Cardiac fibroblast (primary cell): ENCODE measurements at regions not wholly inside any gene's neighbourhood (a gene's known extent, or its start where the extent isn't known, plus 50 kb on each side); places are given as distances from the start of the nearest gene placed in this dataset.

Experiments used
- DNase-seq, 2 donors: peaks; one replicate each; pipeline versions ENCODE4 v3.0.0 to v3.0.0-alpha.2; 2010; ENCODE audit warnings: low read depth in 2 of 2
- H3K4me3 ChIP-seq, 2 donors: replicated peaks in 1 of 2; 1 replicate in 1 of 2; 2 replicates in 1 of 2; pipeline ENCODE4 v1.5.1; 2011; ENCODE audit warnings: low read depth in 2 of 2, low read length in 2 of 2, mild to moderate bottlenecking in 2 of 2, moderate library complexity in 1 of 2
- TF ChIP-seq, protein P1 (sequence below): IDR thresholded peaks from one replicate; pipeline ENCODE4 v1.5.1; 2011; ENCODE audit warnings: low read depth, mild to moderate bottlenecking, low read length, inconsistent platforms

DNA sequence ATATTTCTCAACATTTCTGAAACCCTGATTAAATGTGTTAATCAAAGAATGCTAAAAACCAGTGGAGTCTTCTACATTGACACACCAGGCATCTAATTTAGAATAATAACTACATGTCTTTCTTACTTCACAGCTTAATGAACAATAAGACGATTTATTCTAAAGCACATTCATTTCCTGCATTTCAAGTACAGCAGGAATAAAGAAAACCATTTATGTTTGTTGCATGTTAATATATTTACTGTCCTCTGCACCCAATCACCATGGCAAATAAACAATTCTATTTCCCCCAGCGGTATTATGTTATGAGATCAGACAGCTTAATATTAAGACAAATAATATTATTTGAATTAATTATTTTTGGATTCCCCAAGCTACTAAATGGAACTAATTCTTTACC lies 1336.3 kb upstream of the CADM2 start:
- DNase-seq: no peak
- H3K4me3 ChIP-seq: no peak overlapping the region
- TF ChIP-seq, protein P1, sequence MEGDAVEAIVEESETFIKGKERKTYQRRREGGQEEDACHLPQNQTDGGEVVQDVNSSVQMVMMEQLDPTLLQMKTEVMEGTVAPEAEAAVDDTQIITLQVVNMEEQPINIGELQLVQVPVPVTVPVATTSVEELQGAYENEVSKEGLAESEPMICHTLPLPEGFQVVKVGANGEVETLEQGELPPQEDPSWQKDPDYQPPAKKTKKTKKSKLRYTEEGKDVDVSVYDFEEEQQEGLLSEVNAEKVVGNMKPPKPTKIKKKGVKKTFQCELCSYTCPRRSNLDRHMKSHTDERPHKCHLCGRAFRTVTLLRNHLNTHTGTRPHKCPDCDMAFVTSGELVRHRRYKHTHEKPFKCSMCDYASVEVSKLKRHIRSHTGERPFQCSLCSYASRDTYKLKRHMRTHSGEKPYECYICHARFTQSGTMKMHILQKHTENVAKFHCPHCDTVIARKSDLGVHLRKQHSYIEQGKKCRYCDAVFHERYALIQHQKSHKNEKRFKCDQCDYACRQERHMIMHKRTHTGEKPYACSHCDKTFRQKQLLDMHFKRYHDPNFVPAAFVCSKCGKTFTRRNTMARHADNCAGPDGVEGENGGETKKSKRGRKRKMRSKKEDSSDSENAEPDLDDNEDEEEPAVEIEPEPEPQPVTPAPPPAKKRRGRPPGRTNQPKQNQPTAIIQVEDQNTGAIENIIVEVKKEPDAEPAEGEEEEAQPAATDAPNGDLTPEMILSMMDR: no peak

GRCh38 chr3:83625261-83625660 lies 1333.5 kb upstream of the CADM2 start:
- DNase-seq: no peak
- TF ChIP-seq, protein P1: no peak
- H3K4me3 ChIP-seq: no peak overlapping the region

DNA sequence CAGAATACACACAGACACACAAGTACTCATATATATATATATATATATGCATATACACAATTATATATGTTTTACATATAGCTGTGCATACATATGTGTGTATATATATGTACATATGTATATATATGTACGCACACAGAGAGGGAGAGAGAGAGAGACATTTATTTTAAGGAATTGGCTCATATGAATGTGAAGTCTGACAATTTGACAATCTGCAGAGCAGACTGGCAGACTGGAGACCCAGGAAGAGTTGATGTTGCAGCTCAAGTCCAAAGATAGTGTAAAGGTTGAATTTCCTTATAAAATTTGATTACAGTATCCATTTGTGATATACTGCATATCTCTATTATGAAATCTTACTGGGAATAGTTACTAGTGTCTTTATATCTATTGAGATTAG lies 1330.3 kb upstream of the CADM2 start:
- no peak overlapping the region for H3K4me3 ChIP-seq
- no peak for DNase-seq
- TF ChIP-seq, protein P1: no peak

DNA sequence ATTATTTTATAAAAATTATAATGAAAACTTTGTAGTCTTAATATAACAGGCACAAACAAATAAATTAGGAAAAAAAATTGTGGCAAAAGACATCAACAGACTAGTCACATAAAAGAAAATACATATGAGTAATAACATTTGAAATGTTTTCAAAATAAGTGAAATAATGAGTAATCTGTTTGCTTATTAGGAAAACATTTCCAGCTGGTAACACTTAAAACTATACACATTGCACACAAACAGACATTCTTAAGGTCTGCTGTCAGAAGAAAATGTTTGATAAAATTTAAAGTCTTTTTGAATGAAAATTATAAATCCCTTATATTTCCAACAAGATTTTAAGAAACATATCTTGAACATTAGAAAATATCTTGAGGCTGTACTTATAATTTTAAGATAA lies 1326.3 kb upstream of the CADM2 start:
- DNase-seq: no peak
- TF ChIP-seq, protein P1: no peak
- no peak overlapping the region for H3K4me3 ChIP-seq

DNA sequence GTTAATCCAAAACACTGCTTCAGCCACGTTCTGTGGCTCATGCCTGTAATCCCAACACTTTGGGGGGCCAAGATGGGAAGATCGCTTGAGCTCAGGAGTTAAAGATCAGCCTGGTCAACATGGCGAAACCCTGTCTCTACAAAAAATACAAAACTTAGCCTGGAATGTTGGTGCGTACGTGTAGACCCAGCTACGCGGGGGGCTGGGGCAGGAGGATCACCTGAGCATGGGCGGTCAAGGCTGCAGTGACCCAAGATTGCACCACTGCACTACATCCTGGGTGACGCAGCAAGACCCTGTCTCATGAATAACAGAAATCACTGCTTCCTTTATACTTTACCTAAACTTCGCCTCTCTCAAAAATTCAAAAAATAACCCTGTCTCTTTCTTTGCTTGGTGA lies 1325.0 kb upstream of the CADM2 start:
- H3K4me3 ChIP-seq: no peak overlapping the region
- no peak for DNase-seq
- TF ChIP-seq, protein P1: no peak

DNA sequence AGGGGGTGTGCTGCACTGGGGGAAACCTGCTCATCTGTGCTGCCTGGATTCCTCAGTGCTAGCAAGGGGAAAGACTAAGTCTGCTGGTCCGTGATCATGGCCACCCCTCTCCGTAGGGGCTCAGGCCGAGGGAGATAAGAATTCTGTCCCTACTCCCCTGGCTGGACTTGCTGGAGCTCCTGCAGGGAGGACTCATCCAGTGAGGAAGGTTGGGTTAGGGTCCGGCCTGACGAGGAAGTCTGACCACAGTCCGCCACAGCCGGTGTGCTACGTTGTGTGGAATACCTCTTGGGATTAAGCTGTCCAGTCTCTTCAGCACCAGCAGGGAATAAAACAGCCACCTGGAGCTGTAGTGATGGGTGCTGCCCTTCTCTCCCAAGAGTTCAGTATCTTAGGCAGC lies 1309.1 kb upstream of the CADM2 start:
- DNase-seq: no peak
- TF ChIP-seq, protein P1: no peak
- H3K4me3 ChIP-seq: no peak overlapping the region

DNA sequence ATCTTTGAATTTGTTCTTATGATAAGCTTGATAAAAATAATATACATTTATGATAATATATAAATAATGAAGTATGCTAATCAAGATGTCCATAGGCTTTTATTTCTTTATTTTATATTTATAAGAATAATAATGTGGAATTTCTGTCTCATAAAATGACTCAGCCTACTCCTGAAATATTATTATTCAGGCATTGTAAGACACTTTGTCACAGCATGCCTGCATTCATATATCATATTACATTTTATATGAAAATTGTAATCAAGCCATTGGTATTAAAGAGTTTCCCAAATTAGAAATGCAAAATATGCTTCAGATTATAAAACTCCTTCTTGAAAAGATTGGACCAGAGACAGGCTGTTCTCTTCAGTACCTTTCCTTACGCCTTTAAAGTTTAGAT lies 1303.7 kb upstream of the CADM2 start:
- no peak overlapping the region for H3K4me3 ChIP-seq
- TF ChIP-seq, protein P1: no peak
- DNase-seq: no peak
